GM12873 (cell line): ENCODE measurements at regions not wholly inside any gene's neighbourhood (a gene's known extent, or its start where the extent isn't known, plus 50 kb on each side); places are given as distances from the start of the nearest gene placed in this dataset.

Experiments
- TF ChIP-seq, protein P1 (sequence below): IDR thresholded peaks from 2 replicates; pipeline ENCODE4 v1.5.1; 2012; ENCODE audit warnings: low read depth, mild to moderate bottlenecking, moderate library complexity, low read length, control low read depth; ENCODE audit not compliant: insufficient read depth; ENCODE audit errors: missing control alignments

DNA sequence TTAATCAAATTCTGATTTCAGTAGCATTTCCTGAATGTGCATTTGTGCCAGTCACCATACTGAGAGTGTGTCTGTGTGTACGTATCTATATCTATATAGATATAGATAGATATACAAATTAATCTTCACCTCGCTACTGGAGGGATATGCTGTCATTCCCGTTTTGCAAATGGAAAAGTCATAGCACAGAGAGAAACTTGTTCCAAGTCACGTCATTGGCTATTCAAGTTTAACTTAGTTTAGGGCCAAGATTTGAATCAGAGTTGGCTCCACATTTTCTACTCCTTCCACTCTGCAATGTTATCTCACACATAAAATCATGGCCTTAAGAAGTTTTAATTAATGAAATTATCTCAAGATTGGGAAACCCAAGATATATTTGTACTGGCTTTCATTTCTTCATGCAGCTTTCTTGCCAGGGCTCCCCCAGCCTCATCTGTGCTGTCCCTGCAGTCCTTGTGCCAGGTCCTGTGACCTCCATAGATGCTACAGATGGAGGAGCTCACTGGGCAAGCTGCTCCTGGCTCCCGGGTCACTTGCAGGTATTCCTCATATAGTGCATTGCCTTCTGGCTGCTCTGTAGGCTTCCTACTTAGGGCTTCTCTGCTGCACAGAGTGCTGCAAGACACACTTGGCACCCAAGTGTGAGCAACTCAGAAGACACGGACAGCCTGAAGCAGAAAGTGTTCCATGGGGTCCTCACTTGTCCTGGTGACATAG, 245.8 kb downstream of the KCNS3 start:
- TF ChIP-seq, protein P1, sequence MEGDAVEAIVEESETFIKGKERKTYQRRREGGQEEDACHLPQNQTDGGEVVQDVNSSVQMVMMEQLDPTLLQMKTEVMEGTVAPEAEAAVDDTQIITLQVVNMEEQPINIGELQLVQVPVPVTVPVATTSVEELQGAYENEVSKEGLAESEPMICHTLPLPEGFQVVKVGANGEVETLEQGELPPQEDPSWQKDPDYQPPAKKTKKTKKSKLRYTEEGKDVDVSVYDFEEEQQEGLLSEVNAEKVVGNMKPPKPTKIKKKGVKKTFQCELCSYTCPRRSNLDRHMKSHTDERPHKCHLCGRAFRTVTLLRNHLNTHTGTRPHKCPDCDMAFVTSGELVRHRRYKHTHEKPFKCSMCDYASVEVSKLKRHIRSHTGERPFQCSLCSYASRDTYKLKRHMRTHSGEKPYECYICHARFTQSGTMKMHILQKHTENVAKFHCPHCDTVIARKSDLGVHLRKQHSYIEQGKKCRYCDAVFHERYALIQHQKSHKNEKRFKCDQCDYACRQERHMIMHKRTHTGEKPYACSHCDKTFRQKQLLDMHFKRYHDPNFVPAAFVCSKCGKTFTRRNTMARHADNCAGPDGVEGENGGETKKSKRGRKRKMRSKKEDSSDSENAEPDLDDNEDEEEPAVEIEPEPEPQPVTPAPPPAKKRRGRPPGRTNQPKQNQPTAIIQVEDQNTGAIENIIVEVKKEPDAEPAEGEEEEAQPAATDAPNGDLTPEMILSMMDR, result no peak

- TF ChIP-seq, protein P1, result no peak
These were observed 245.1 kb downstream of the KCNS3 start for GRCh38 chr2:18123577-18123976.

DNA sequence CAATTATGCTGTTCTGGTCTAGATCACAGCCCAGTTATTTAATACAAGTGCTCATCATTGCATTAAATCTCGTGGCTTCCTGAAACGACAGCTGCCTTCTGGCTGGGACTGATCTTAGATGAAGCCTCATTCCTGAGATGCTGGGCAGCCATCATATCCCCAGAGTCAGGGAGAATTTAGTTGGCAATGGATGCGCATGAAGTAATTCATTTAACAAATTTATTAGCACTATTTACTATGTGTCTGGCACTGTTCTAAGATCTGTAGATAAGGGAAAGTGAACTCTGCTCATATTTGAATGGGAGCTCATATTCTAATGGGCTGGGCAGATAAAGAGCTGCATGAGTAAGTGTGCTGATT, 244.7 kb downstream of the KCNS3 start:
- TF ChIP-seq, protein P1, result no peak

- TF ChIP-seq, protein P1, result no peak
These were observed 244.2 kb downstream of the KCNS3 start for GRCh38 chr2:18122544-18123210.

- TF ChIP-seq, protein P1, result no peak
These were observed 241.4 kb downstream of the KCNS3 start for GRCh38 chr2:18119883-18120282.

- TF ChIP-seq, protein P1, result no peak
These were observed 240.2 kb downstream of the KCNS3 start for GRCh38 chr2:18118703-18119102.

GRCh38 chr2:18117592-18117991, 239.1 kb downstream of the KCNS3 start:
- TF ChIP-seq, protein P1, result peak; percentile 57
